ENCODE measurements at regions not wholly inside any gene's neighbourhood (a gene's known extent, or its start where the extent isn't known, plus 50 kb on each side); places are given as distances from the start of the nearest gene placed in this dataset.

DNA sequence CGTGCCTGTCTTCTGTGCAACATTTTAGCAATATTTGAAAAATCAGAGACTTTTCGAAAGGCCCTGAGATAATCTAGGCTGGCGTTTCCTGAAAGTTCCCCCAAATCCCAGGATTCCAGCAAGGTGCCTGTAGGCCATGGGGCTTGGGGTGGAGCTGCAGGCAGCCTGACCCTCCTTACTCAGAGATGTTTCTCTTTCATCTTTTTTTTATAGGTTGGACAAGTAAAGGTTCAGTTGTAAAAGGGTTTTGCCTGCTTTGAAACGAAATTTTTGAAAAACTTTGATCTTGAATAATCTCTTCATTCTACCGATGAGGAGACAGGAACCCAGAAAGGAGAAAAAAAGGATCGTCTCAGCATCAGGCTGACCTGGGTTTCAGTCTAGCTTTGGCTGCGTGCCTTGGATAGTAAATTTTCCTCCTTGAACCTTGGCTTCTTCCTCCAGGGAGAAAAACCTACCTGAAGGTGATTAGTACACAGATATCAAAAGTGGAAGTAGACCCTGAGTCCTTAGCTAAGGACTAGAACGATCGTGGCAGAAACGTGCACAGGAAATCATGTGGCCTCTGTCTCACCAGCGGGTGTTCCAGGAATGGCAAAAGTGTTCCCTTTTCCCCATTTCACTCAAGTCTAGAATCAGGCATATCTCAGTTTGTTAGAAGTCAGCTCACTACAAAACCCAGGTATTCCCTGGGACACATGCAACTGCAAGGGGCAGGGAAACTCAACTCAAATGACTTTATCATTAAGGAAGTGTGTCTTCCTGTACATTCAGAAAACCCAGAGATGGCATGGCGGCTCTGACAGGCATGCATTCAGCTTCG, 128.2 kb upstream of the PTPN1 start:
- TF ChIP-seq, protein P1, sequence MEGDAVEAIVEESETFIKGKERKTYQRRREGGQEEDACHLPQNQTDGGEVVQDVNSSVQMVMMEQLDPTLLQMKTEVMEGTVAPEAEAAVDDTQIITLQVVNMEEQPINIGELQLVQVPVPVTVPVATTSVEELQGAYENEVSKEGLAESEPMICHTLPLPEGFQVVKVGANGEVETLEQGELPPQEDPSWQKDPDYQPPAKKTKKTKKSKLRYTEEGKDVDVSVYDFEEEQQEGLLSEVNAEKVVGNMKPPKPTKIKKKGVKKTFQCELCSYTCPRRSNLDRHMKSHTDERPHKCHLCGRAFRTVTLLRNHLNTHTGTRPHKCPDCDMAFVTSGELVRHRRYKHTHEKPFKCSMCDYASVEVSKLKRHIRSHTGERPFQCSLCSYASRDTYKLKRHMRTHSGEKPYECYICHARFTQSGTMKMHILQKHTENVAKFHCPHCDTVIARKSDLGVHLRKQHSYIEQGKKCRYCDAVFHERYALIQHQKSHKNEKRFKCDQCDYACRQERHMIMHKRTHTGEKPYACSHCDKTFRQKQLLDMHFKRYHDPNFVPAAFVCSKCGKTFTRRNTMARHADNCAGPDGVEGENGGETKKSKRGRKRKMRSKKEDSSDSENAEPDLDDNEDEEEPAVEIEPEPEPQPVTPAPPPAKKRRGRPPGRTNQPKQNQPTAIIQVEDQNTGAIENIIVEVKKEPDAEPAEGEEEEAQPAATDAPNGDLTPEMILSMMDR (conservative IDR thresholded peaks at IDR 0.05; ENCODE audit: low read length) = no peak
- TF ChIP-seq EZH2phosphoT487 (IDR thresholded peaks at IDR 0.05; ENCODE audit: borderline replicate concordance) = no peak

Data from Loucy (cell line).